ENCODE measurements at regions not wholly inside any gene's neighbourhood (a gene's known extent, or its start where the extent isn't known, plus 50 kb on each side); places are given as distances from the start of the nearest gene placed in this dataset.

DNA sequence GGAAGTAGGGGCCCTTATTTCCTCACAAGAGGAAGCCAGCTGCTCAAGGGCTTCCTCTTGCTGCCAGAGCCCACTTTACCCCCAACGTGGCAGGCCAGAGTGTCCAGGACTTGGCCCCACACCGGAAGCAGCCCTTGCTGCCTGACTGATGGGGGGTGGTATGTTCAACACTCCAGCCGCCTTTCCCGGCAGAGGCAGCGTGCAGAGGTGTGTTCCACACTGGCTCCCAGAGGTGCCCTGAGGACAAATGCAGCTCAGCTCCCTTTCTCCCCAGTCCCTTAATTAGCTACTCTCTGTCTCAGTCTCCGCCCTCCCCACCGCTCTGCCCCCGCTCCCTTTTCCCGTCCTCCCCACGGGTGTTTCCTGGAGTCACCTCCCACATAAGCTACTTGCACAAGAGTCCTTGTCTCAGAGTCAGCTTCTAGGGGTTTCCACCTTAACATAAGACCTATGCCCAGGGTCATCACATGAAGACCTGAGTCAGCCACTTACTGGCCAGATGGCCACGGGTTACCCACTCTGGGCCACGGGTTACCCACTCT is 61.7 kb upstream of the SHLD1 start:
- Mint-ChIP-seq H3K4me3 (no peak overlapping the region), H3K4me1 (no peaks in the 10 kb centered on the region), H3K9me3 (no peaks in the 10 kb centered on the region), H3K27me3 (ENCODE audit: low read depth) (no peaks in the 10 kb centered on the region; the same call in none of the 2 replicates), H3K27ac (no peak overlapping the region), H3K36me3 (ENCODE audit: insufficient read depth in 1 of 3, low read depth in 3 of 3) (no peaks in the 10 kb centered on the region)
- H3K23ac ChIP-seq (ENCODE audit: insufficient read length, low read depth, low read length), result no peak overlapping the region
- TF ChIP-seq, protein P1, sequence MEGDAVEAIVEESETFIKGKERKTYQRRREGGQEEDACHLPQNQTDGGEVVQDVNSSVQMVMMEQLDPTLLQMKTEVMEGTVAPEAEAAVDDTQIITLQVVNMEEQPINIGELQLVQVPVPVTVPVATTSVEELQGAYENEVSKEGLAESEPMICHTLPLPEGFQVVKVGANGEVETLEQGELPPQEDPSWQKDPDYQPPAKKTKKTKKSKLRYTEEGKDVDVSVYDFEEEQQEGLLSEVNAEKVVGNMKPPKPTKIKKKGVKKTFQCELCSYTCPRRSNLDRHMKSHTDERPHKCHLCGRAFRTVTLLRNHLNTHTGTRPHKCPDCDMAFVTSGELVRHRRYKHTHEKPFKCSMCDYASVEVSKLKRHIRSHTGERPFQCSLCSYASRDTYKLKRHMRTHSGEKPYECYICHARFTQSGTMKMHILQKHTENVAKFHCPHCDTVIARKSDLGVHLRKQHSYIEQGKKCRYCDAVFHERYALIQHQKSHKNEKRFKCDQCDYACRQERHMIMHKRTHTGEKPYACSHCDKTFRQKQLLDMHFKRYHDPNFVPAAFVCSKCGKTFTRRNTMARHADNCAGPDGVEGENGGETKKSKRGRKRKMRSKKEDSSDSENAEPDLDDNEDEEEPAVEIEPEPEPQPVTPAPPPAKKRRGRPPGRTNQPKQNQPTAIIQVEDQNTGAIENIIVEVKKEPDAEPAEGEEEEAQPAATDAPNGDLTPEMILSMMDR (conservative IDR thresholded peaks at IDR 0.05), result no peak
- H3K9ac ChIP-seq (ENCODE audit: extremely low read depth, insufficient read length, low read length), result no peak overlapping the region
- no peaks in the 10 kb centered on the region for H3K79me1 ChIP-seq (ENCODE audit: insufficient read depth, low read depth, low read length, poor library complexity, severe bottlenecking)
- no peak overlapping the region for H2AFZ ChIP-seq (ENCODE audit: low read length)
- no peak overlapping the region for H3K4ac ChIP-seq (ENCODE audit: low read depth, low read length)
- H3K23me2 ChIP-seq (ENCODE audit: insufficient read length, low read depth, low read length, poor library complexity, severe bottlenecking), result no peaks in the 10 kb centered on the region
- no peaks in the 10 kb centered on the region for H3K4me1 ChIP-seq (ENCODE audit: insufficient read depth, low read length)
- no peak overlapping the region for H2AK5ac ChIP-seq (ENCODE audit: insufficient read length, low read length)
- no peak for DNase-seq
- no peak overlapping the region for H2BK12ac ChIP-seq (ENCODE audit: insufficient read length, low read depth, low read length)
- no peaks in the 10 kb centered on the region for H4K20me1 ChIP-seq (ENCODE audit: control insufficient read depth, insufficient read depth, insufficient read length)
- no peak overlapping the region for H3K56ac ChIP-seq (ENCODE audit: insufficient read length, low read depth, low read length)
- H2BK20ac ChIP-seq (ENCODE audit: low read depth, low read length, poor library complexity, severe bottlenecking), result no peak overlapping the region
- H4K5ac ChIP-seq (ENCODE audit: insufficient read length, low read depth, low read length), result no peak overlapping the region
- H3K27ac ChIP-seq (ENCODE audit: insufficient read length, low read depth, low read length), result no peak overlapping the region
- no peaks in the 10 kb centered on the region for H3K27me3 ChIP-seq (ENCODE audit: insufficient read depth, low read length)
- no peak overlapping the region for H3T11ph ChIP-seq (ENCODE audit: low read length)
- no peak overlapping the region for H2BK120ac ChIP-seq (ENCODE audit: low read depth, low read length, poor library complexity, severe bottlenecking)
- H4K8ac ChIP-seq (replicated peaks; ENCODE audit: insufficient read length, low read depth, low read length), result no peak overlapping the region
- no peak overlapping the region for H3K14ac ChIP-seq (ENCODE audit: insufficient read depth, low read length)
- H3K18ac ChIP-seq (ENCODE audit: insufficient read length, low read depth, low read length), result no peak overlapping the region
- no peak overlapping the region for H2BK5ac ChIP-seq (ENCODE audit: insufficient read length, low read length)
- H2BK15ac ChIP-seq (ENCODE audit: low read depth, low read length), result no peak overlapping the region
- no peak overlapping the region for H4K91ac ChIP-seq (ENCODE audit: insufficient read length, low read depth, low read length)
- no CpG with 5 or more reads among the region's 12 CpGs for WGBS (ENCODE audit: extremely low coverage, insufficient read length, low lambda C conversion rate)
- no peak overlapping the region for H3K4me2 ChIP-seq (ENCODE audit: insufficient read depth, insufficient read length, low read length)
- H3K79me2 ChIP-seq (ENCODE audit: insufficient read depth, low read length), result no peaks in the 10 kb centered on the region
- no peaks in the 10 kb centered on the region for H3K9me3 ChIP-seq (ENCODE audit: control insufficient read depth, low read depth, low read length)

Data from H9 (cell line).